Loucy (cell line): ENCODE measurements at regions not wholly inside any gene's neighbourhood (a gene's known extent, or its start where the extent isn't known, plus 50 kb on each side); places are given as distances from the start of the nearest gene placed in this dataset.

ENCODE experiments used
- CTCF ChIP-seq: fragments of 200-600 bp; sonication (generic); conservative IDR thresholded peaks from 2 replicates; pipeline ENCODE4 v1.5.1; 2014; ENCODE audit warnings: mild to moderate bottlenecking, antibody characterized with exemption, low read length
- EZH2phosphoT487 ChIP-seq: fragments of 200-600 bp; IDR thresholded peaks from 2 replicates; pipeline ENCODE4 v1.6.1; 2018; ENCODE audit warnings: antibody characterized with exemption, mild to moderate bottlenecking, moderate library complexity, borderline replicate concordance

- TF ChIP-seq CTCF (no peak), EZH2phosphoT487 (no peak)
These were observed 117.4 kb upstream of the PFKP start for GRCh38 chr10:2949948-2950354.
